GM13976 (cell line): ENCODE measurements at regions not wholly inside any gene's neighbourhood (a gene's known extent, or its start where the extent isn't known, plus 50 kb on each side); places are given as distances from the start of the nearest gene placed in this dataset.

ENCODE experiments used
- DNase-seq: peaks from one replicate; pipeline ENCODE4 v3.0.0; 2012; ENCODE audit warnings: low spot score
- CTCF ChIP-seq: IDR thresholded peaks from 2 replicates; pipeline ENCODE4 v1.5.1; 2012; ENCODE audit warnings: borderline replicate concordance, mild to moderate bottlenecking; ENCODE audit not compliant: insufficient read depth; ENCODE audit errors: extremely low read depth, missing control alignments, control extremely low read depth
- in situ Hi-C: fragments of 300-500 bp; cut with MboI; formaldehyde crosslinking; loops from one replicate; pipeline ENCODE4 v1.12.0; 2022; ENCODE audit warnings: low sequenced_read_pairs, mixed read lengths, inconsistent platforms; ENCODE audit not compliant: unreplicated experiment

- no peak for DNase-seq
- in situ Hi-C loops = no loop called here
- TF ChIP-seq CTCF = no peak
Measured at GRCh38 chr4:24734511-24734910, 60.9 kb upstream of the SOD3 start.

GRCh38 chr4:24736066-24736465 is 59.3 kb upstream of the SOD3 start:
- no peak for TF ChIP-seq CTCF
- in situ Hi-C loops = no loop called here
- DNase-seq = no peak

- no peak for TF ChIP-seq CTCF
- DNase-seq = no peak
- in situ Hi-C loops = no loop called here
Measured at GRCh38 chr4:24741910-24742309, 53.5 kb upstream of the SOD3 start.

GRCh38 chr4:24742335-24742734 is 53.0 kb upstream of the SOD3 start:
- TF ChIP-seq CTCF = no peak
- in situ Hi-C loops = no loop called here
- no peak for DNase-seq

GRCh38 chr4:24742773-24743172 is 52.6 kb upstream of the SOD3 start:
- no peak for TF ChIP-seq CTCF
- DNase-seq = no peak
- in situ Hi-C loops = no loop called here

GRCh38 chr4:24743206-24743605 is 52.2 kb upstream of the SOD3 start:
- no peak for DNase-seq
- TF ChIP-seq CTCF = no peak
- in situ Hi-C loops = no loop called here

GRCh38 chr4:24743927-24744326 is 51.4 kb upstream of the SOD3 start:
- no peak for DNase-seq
- no peak for TF ChIP-seq CTCF
- in situ Hi-C loops = no loop called here
